Keratinocyte (primary cell): ENCODE measurements at regions not wholly inside any gene's neighbourhood (a gene's known extent, or its start where the extent isn't known, plus 50 kb on each side); places are given as distances from the start of the nearest gene placed in this dataset.
"Not testable (repeated sequence)": the region's sequence is repeated elsewhere in the genome, so short reads cannot be mapped to it uniquely, and the experiment has no call there.

Experiments used
- DNase-seq: peaks from one replicate; pipeline ENCODE4 v3.0.0-alpha.2; 2011; ENCODE audit warnings: low read depth, missing footprints, low spot score
- FAIRE-seq: peaks from 2 replicates; lab custom pipeline; 2011; peaks lifted over from hg19 to GRCh38; lab: Jason Lieb, UNC
- H2AFZ ChIP-seq: 2 replicates; pipeline ENCODE4 v1.6.0; 2012; ENCODE audit warnings: low read length, control low read depth, inconsistent platforms; ENCODE audit not compliant: control insufficient read depth
- H3K27ac ChIP-seq: 2 replicates; pipeline ENCODE4 v1.5.1; 2011; ENCODE audit warnings: low read length; ENCODE audit not compliant: control insufficient read depth, insufficient read depth
- H3K27me3 ChIP-seq: 3 replicates; pipeline ENCODE4 v1.6.0; 2011; ENCODE audit warnings: low read length; ENCODE audit not compliant: control insufficient read depth, insufficient read depth; ENCODE audit errors: extremely low read depth
- H3K36me3 ChIP-seq, 2 experiments: 2 replicates in 1 of 2; 3 replicates in 1 of 2; pipeline ENCODE4 v1.5.1; 2011; ENCODE audit warnings: low read length in 2 of 2, mild to moderate bottlenecking in 1 of 2; ENCODE audit not compliant: control insufficient read depth in 2 of 2, insufficient read depth in 2 of 2; ENCODE audit errors: extremely low read depth in 1 of 2
- H3K4me1 ChIP-seq: 3 replicates; pipeline ENCODE4 v1.5.1; 2011; ENCODE audit warnings: low read length; ENCODE audit not compliant: control insufficient read depth, insufficient read depth; ENCODE audit errors: extremely low read depth
- H3K4me2 ChIP-seq: 3 replicates; pipeline ENCODE4 v1.6.0; 2011; ENCODE audit warnings: low read depth, low read length; ENCODE audit not compliant: control insufficient read depth, insufficient read depth; ENCODE audit errors: extremely low read depth
- H3K4me3 ChIP-seq, 3 experiments: fragments of 200-600 bp in 1 of 3; sonication (generic) in 1 of 3; 2 replicates in 2 of 3; 3 replicates in 1 of 3; pipeline ENCODE4 v1.5.1; 2011 to 2016; ENCODE audit warnings: low read length in 3 of 3, mild to moderate bottlenecking in 3 of 3, control low read depth in 2 of 3, inconsistent platforms in 1 of 3, low read depth in 1 of 3, mixed read lengths in 1 of 3, mixed run types in 1 of 3, moderate library complexity in 1 of 3; ENCODE audit not compliant: control insufficient read depth in 2 of 3, insufficient read depth in 2 of 3; ENCODE audit errors: extremely low read depth in 1 of 3
- H3K79me2 ChIP-seq: 2 replicates; pipeline ENCODE4 v1.6.0; 2012; ENCODE audit warnings: low read length; ENCODE audit not compliant: control insufficient read depth, insufficient read depth
- H3K9ac ChIP-seq: 3 replicates; pipeline ENCODE4 v1.6.0; 2011; ENCODE audit warnings: low read length; ENCODE audit not compliant: control insufficient read depth, insufficient read depth; ENCODE audit errors: extremely low read depth
- H3K9me1 ChIP-seq: 3 replicates; pipeline ENCODE4 v1.6.0; 2011; ENCODE audit warnings: low read length; ENCODE audit not compliant: control insufficient read depth, insufficient read depth; ENCODE audit errors: extremely low read depth
- H3K9me3 ChIP-seq: 2 replicates; pipeline ENCODE4 v1.5.1; 2012; ENCODE audit warnings: low read depth, low read length; ENCODE audit not compliant: control insufficient read depth
- H4K20me1 ChIP-seq: 3 replicates; pipeline ENCODE4 v1.6.0; 2011; ENCODE audit warnings: low read length; ENCODE audit not compliant: control insufficient read depth, insufficient read depth; ENCODE audit errors: extremely low read depth
- CTCF ChIP-seq, 3 experiments: IDR thresholded peaks in 1 of 3; conservative IDR thresholded peaks in 1 of 3; optimal IDR thresholded peaks in 1 of 3; 2 replicates in 2 of 3; 3 replicates in 1 of 3; pipeline versions ENCODE3 to v1.5.1; 2011; ENCODE audit warnings: low read length in 3 of 3, mild to moderate bottlenecking in 3 of 3, moderate library complexity in 2 of 3, control low read depth in 1 of 3, inconsistent platforms in 1 of 3; ENCODE audit not compliant: insufficient read depth in 2 of 3; ENCODE audit errors: extremely low read depth in 1 of 3
- EZH2 ChIP-seq: IDR thresholded peaks from one replicate; pipeline ENCODE4 v1.6.1; 2012; ENCODE audit warnings: inconsistent platforms, mild to moderate bottlenecking, low read length, moderate library complexity
- dilution Hi-C: fragments of 300-500 bp; cut with MboI; formaldehyde crosslinking; loops from one replicate; pipeline ENCODE4 v1.7.0; 2020; ENCODE audit warnings: low sequenced_read_pairs; ENCODE audit not compliant: extremely low pct_ligation_motif_present

GRCh38 chr5:34415559-34416198 is 240.4 kb upstream of the RAI14 start:
- H3K27me3 ChIP-seq: no peaks in the 10 kb centered on the region
- DNase-seq: no peak
- no peak overlapping the region for H3K4me3 ChIP-seq
- no peaks in the 10 kb centered on the region for H3K9me3 ChIP-seq
- FAIRE-seq: no peak
- H3K9ac ChIP-seq: no peak overlapping the region
- no peak overlapping the region for H3K27ac ChIP-seq
- no peaks in the 10 kb centered on the region for H3K36me3 ChIP-seq
- no peak overlapping the region for H3K4me2 ChIP-seq
- no peaks in the 10 kb centered on the region for H3K79me2 ChIP-seq
- H2AFZ ChIP-seq: no peak overlapping the region
- no peak for TF ChIP-seq CTCF (optimal IDR thresholded peaks at IDR 0.05 in 1 of 3, IDR thresholded peaks at IDR 0.05 in 1 of 3, conservative IDR thresholded peaks at IDR 0.05 in 1 of 3; ENCODE audit: extremely low read depth in 1 of 3, insufficient read depth in 2 of 3, low read length in 3 of 3)
- TF ChIP-seq EZH2: no peak
- no peaks in the 10 kb centered on the region for H4K20me1 ChIP-seq
- dilution Hi-C loops: no loop called here
- no peaks in the 10 kb centered on the region for H3K9me1 ChIP-seq
- H3K4me1 ChIP-seq: no peaks in the 10 kb centered on the region

- TF ChIP-seq EZH2: no peak
- no peak for TF ChIP-seq CTCF (optimal IDR thresholded peaks at IDR 0.05 in 1 of 3, IDR thresholded peaks at IDR 0.05 in 1 of 3, conservative IDR thresholded peaks at IDR 0.05 in 1 of 3; ENCODE audit: extremely low read depth in 1 of 3, insufficient read depth in 2 of 3, low read length in 3 of 3)
- dilution Hi-C loops: no loop called here
- FAIRE-seq: no peak
Measured at GRCh38 chr5:34416501-34417008, 239.6 kb upstream of the RAI14 start.

GRCh38 chr5:34420191-34420590 is 235.9 kb upstream of the RAI14 start:
- H3K27ac ChIP-seq, H3K27me3 ChIP-seq, FAIRE-seq, H4K20me1 ChIP-seq, H3K4me1 ChIP-seq, H2AFZ ChIP-seq, H3K4me2 ChIP-seq, dilution Hi-C loops, H3K79me2 ChIP-seq, H3K9ac ChIP-seq, H3K9me3 ChIP-seq, H3K9me1 ChIP-seq, H3K36me3 ChIP-seq, DNase-seq, H3K4me3 ChIP-seq: not testable (repeated sequence)

More at GRCh38 chr5:34416501-34417008, 239.6 kb upstream of the RAI14 start:
- Histone ChIP-seq H3K4me1 (no peaks in the 10 kb centered on the region), H4K20me1 (no peaks in the 10 kb centered on the region), H3K4me2 (no peak overlapping the region), H3K79me2 (no peaks in the 10 kb centered on the region), H2AFZ (no peak overlapping the region), H3K9me1 (no peaks in the 10 kb centered on the region), H3K27ac (no peak overlapping the region), H3K9ac (no peak overlapping the region), H3K9me3 (no peaks in the 10 kb centered on the region), H3K36me3 (no peaks in the 10 kb centered on the region), H3K27me3 (no peaks in the 10 kb centered on the region), H3K4me3 (no peak overlapping the region)
- no peak for DNase-seq
